Lower leg skin (tissue), 4 donors: ENCODE measurements at regions not wholly inside any gene's neighbourhood (a gene's known extent, or its start where the extent isn't known, plus 50 kb on each side); places are given as distances from the start of the nearest gene placed in this dataset.

Source experiments
- DNase-seq, 2 donors: peaks; one replicate each; pipeline ENCODE4 v3.0.0-alpha.2; 2019; ENCODE audit warnings: low spot score in 2 of 2
- H3K4me3 ChIP-seq: fragments of 200-600 bp; sonication (generic); 2 replicates; pipeline ENCODE4 v1.5.1; 2017; ENCODE audit warnings: mild to moderate bottlenecking, low read depth; ENCODE audit not compliant: poor library complexity, severe bottlenecking
- POLR2A ChIP-seq, 2 donors: fragments of 450-650 bp; IDR thresholded peaks; one replicate each; pipeline ENCODE4 v1.6.1; 2016 to 2017; ENCODE audit warnings: antibody characterized with exemption in 2 of 2, mild to moderate bottlenecking in 1 of 2, moderate library complexity in 1 of 2
- WGBS, 2 donors: methylation state at CpG; one replicate each; pipeline ENCODE4 v1.1.5; 2018; 5-methylcytosine and 5-hydroxymethylcytosine counted together
- intact Hi-C: fragments of 100-400 bp; cut with DNase I; formaldehyde crosslinking; loops from one replicate; pipeline ENCODE4 v1.15.0; 2023; ENCODE audit warnings: low total_unique reads
- TF ChIP-seq, protein P1 (sequence below), 3 donors: fragments of 450-650 bp; IDR thresholded peaks; one replicate each; pipeline ENCODE4 v1.5.1; 2016; ENCODE audit warnings: antibody characterized with exemption in 3 of 3, mild to moderate bottlenecking in 3 of 3, moderate library complexity in 2 of 3

GRCh38 chr5:167351316-167351715 lies 940.1 kb upstream of the WWC1 start:
- H3K4me3 ChIP-seq = no peak overlapping the region
- DNase-seq = no peak
- intact Hi-C loops = no loop called here
- 66 to 88% methylated on average over 4 of the region's 4 CpGs for WGBS, 2 donors
- no peak for TF ChIP-seq POLR2A (IDR thresholded peaks at IDR 0.05)
- TF ChIP-seq, protein P1, sequence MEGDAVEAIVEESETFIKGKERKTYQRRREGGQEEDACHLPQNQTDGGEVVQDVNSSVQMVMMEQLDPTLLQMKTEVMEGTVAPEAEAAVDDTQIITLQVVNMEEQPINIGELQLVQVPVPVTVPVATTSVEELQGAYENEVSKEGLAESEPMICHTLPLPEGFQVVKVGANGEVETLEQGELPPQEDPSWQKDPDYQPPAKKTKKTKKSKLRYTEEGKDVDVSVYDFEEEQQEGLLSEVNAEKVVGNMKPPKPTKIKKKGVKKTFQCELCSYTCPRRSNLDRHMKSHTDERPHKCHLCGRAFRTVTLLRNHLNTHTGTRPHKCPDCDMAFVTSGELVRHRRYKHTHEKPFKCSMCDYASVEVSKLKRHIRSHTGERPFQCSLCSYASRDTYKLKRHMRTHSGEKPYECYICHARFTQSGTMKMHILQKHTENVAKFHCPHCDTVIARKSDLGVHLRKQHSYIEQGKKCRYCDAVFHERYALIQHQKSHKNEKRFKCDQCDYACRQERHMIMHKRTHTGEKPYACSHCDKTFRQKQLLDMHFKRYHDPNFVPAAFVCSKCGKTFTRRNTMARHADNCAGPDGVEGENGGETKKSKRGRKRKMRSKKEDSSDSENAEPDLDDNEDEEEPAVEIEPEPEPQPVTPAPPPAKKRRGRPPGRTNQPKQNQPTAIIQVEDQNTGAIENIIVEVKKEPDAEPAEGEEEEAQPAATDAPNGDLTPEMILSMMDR (IDR thresholded peaks at IDR 0.05) = no peak

GRCh38 chr5:167352801-167353200 lies 938.6 kb upstream of the WWC1 start:
- no peak overlapping the region for H3K4me3 ChIP-seq
- no peak for TF ChIP-seq POLR2A (IDR thresholded peaks at IDR 0.05)
- TF ChIP-seq, protein P1 (IDR thresholded peaks at IDR 0.05) = no peak
- WGBS, 2 donors = 31 to 50% methylated on average over 10 of the region's 10 CpGs
- intact Hi-C loops = no loop called here
- no peak for DNase-seq

GRCh38 chr5:167355346-167355745 lies 936.1 kb upstream of the WWC1 start:
- no peak for DNase-seq
- 68 to 75% methylated on average over 5 of the region's 5 CpGs for WGBS, 2 donors
- no peak overlapping the region for H3K4me3 ChIP-seq
- intact Hi-C loops = no loop called here
- TF ChIP-seq, protein P1 (IDR thresholded peaks at IDR 0.05) = no peak
- no peak for TF ChIP-seq POLR2A (IDR thresholded peaks at IDR 0.05)

DNA sequence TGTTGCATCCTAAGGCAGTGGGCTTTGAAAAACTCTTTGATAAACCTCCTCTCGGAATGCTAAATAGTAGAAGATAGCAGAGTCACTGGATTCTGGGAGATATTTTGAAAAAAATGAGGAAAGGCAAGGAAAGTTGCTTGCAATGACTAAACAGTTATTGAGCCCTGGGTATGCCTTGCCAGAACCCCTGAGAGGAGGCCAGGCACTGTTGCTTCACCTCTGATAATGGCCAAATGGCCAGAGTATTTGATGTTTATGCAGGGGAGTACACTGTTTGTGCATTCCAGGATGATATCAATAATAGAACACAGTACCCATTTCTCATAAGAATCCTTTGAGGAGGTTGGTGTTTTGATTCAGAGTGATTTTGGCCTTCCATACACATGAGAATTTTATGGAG lies 935.1 kb upstream of the WWC1 start:
- H3K4me3 ChIP-seq = no peak overlapping the region
- 89 to 92% methylated on average over 1 of the region's 1 CpG for WGBS, 2 donors
- no peak for DNase-seq
- intact Hi-C loops = no loop called here
- TF ChIP-seq, protein P1 (IDR thresholded peaks at IDR 0.05) = no peak
- no peak for TF ChIP-seq POLR2A (IDR thresholded peaks at IDR 0.05)

DNA sequence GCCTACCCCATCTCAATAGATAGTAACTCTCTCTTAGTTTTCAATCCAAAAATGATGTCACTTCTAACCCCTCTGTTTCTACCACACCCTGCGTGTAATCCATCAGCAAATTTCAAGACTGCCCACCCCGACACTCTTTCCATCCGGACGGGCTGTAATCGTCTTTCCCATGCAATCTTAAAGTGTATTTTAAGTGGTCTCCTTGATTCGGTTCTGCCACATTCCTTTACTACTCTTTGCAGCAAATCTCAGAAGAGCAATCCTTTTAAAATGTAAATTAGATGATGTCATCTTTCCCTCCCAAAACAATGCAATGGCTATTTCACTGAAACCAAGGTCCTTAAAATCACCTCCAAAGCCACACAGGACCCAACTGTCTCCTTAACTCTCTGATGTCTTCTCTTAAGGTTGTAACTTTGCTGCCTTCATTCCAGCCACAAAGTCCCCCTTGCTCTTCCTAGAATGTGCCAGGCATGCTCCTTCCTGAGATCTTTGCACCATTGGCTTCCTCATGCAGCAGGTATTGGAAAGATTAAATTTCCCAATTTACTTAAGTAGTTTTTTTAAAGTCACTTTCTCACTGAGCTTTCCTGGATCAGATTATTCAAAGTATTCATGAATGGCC lies 932.5 kb upstream of the WWC1 start:
- no peak overlapping the region for H3K4me3 ChIP-seq
- 53 to 67% methylated on average over 6 of the region's 6 CpGs for WGBS, 2 donors
- TF ChIP-seq, protein P1 (IDR thresholded peaks at IDR 0.05) = no peak
- TF ChIP-seq POLR2A (IDR thresholded peaks at IDR 0.05) = no peak
- no peak for DNase-seq
- intact Hi-C loops = no loop called here

DNA sequence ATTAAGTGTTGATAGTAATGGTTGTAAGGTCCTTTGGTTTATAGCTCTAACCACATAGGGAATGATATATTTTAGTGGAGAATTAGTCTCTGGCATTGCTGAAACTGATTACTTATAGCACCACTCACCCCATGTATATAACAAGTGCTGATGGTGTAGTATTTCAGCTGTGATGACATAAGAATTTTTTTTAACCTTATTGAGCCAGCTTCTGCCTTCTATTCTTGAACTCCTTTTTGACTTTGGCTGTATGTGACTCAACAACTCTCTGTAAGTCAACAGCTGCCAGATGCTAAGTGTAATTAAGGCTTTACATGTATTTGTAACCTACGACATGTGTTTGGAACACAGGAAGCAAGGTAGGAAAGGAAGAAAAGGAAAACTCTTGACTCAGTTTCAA lies 929.6 kb upstream of the WWC1 start:
- no peak for DNase-seq
- TF ChIP-seq, protein P1 (IDR thresholded peaks at IDR 0.05) = no peak
- TF ChIP-seq POLR2A (IDR thresholded peaks at IDR 0.05) = no peak
- intact Hi-C loops = no loop called here
- no peak overlapping the region for H3K4me3 ChIP-seq
- 47 to 67% methylated on average over 1 of the region's 1 CpG for WGBS, 2 donors
